Neuronal stem cell (in vitro differentiated cells): ENCODE measurements at regions not wholly inside any gene's neighbourhood (a gene's known extent, or its start where the extent isn't known, plus 50 kb on each side); places are given as distances from the start of the nearest gene placed in this dataset.
"Not testable (repeated sequence)": the region's sequence is repeated elsewhere in the genome, so short reads cannot be mapped to it uniquely, and the experiment has no call there.

Experiments used
- DNase-seq: peaks from one replicate; pipeline ENCODE4 v3.0.0-alpha.2; 2013; ENCODE audit warnings: low spot score
- H2AFZ ChIP-seq: one replicate; pipeline ENCODE4 v1.6.1; 2013; ENCODE audit warnings: mild to moderate bottlenecking, low read length, inconsistent platforms
- H2AK5ac ChIP-seq: 2 replicates; pipeline ENCODE4 v1.6.1; 2013; ENCODE audit warnings: low read depth, mild to moderate bottlenecking, inconsistent platforms, low read length, moderate library complexity, mixed read lengths
- H2BK120ac ChIP-seq: 2 replicates; pipeline ENCODE4 v1.6.1; 2013; ENCODE audit warnings: low read depth, mild to moderate bottlenecking, inconsistent platforms, low read length, moderate library complexity, mixed read lengths
- H2BK12ac ChIP-seq: one replicate; pipeline ENCODE4 v1.6.1; 2013; ENCODE audit warnings: low read length, inconsistent platforms
- H2BK15ac ChIP-seq: 2 replicates; pipeline ENCODE4 v1.6.1; 2013; ENCODE audit warnings: mild to moderate bottlenecking, low read length, inconsistent platforms, mixed read lengths
- H2BK5ac ChIP-seq: one replicate; pipeline ENCODE4 v1.6.1; 2013; ENCODE audit warnings: inconsistent platforms, mild to moderate bottlenecking, low read length, moderate library complexity
- H3K14ac ChIP-seq: one replicate; pipeline ENCODE4 v1.6.1; 2013; ENCODE audit warnings: low read length, inconsistent platforms
- H3K18ac ChIP-seq: 2 replicates; pipeline ENCODE4 v1.6.1; 2013; ENCODE audit warnings: low read length, inconsistent platforms
- H3K23ac ChIP-seq: 2 replicates; pipeline ENCODE4 v1.6.1; 2013; ENCODE audit warnings: low read depth, mild to moderate bottlenecking, mixed read lengths, low read length, inconsistent platforms; ENCODE audit not compliant: poor library complexity
- H3K27ac ChIP-seq: replicated peaks from 3 replicates; pipeline ENCODE4 v1.5.1; 2013; ENCODE audit warnings: low read length, inconsistent platforms
- H3K27me3 ChIP-seq, 3 experiments: 2 replicates each; pipeline ENCODE4 v1.6.1; 2013; ENCODE audit warnings: low read length in 3 of 3, mild to moderate bottlenecking in 2 of 3, inconsistent platforms in 1 of 3, low read depth in 1 of 3, mixed read lengths in 1 of 3, moderate library complexity in 1 of 3; ENCODE audit not compliant: control insufficient read depth in 3 of 3, insufficient read depth in 3 of 3
- H3K36me3 ChIP-seq, 2 donors: replicated peaks in 1 of 2; 2 replicates each; pipeline ENCODE4 v1.6.1; 2013; ENCODE audit warnings: low read length in 2 of 2; ENCODE audit not compliant: control insufficient read depth in 2 of 2, insufficient read depth in 2 of 2
- H3K4ac ChIP-seq: 2 replicates; pipeline ENCODE4 v1.6.1; 2013; ENCODE audit warnings: inconsistent platforms, mild to moderate bottlenecking, low read length, moderate library complexity
- H3K4me1 ChIP-seq, 2 donors: 1 replicate in 1 of 2; 2 replicates in 1 of 2; pipeline ENCODE4 v1.6.1; 2013; ENCODE audit warnings: low read length in 2 of 2, low read depth in 1 of 2; ENCODE audit not compliant: control insufficient read depth in 2 of 2, insufficient read depth in 1 of 2
- H3K4me2 ChIP-seq: one replicate; pipeline ENCODE4 v1.6.1; 2013; ENCODE audit warnings: mild to moderate bottlenecking, low read length, inconsistent platforms; ENCODE audit not compliant: insufficient read depth, poor library complexity, severe bottlenecking
- H3K4me3 ChIP-seq, 2 donors: 2 replicates each; pipeline ENCODE4 v1.5.1; 2013; ENCODE audit warnings: low read length in 2 of 2, mild to moderate bottlenecking in 2 of 2, inconsistent platforms in 1 of 2, moderate library complexity in 1 of 2
- H3K79me1 ChIP-seq: one replicate; pipeline ENCODE4 v1.6.1; 2013; ENCODE audit warnings: low read depth, mild to moderate bottlenecking, inconsistent platforms, low read length, moderate library complexity
- H3K9ac ChIP-seq: one replicate; pipeline ENCODE4 v1.6.1; 2013; ENCODE audit warnings: mild to moderate bottlenecking, low read depth, low read length, inconsistent platforms; ENCODE audit not compliant: poor library complexity
- H3K9me3 ChIP-seq, 2 donors: replicated peaks in 1 of 2; 2 replicates each; pipeline versions ENCODE3 to v1.6.1; 2013; ENCODE audit warnings: low read length in 2 of 2, mild to moderate bottlenecking in 2 of 2, inconsistent platforms in 1 of 2, low read depth in 1 of 2, mixed read lengths in 1 of 2, moderate library complexity in 1 of 2; ENCODE audit not compliant: control insufficient read depth in 2 of 2, insufficient read depth in 1 of 2
- H4K8ac ChIP-seq: one replicate; pipeline ENCODE4 v1.6.1; 2013; ENCODE audit warnings: low read depth, mild to moderate bottlenecking, inconsistent platforms, low read length, moderate library complexity
- H4K91ac ChIP-seq: one replicate; pipeline ENCODE4 v1.6.1; 2013; ENCODE audit warnings: low read length, low read depth, mild to moderate bottlenecking, inconsistent platforms; ENCODE audit not compliant: poor library complexity
- WGBS, 2 donors: extraction: QIAGEN DNeasy Blood & Tissue Kit; methylation state at CpG; one replicate each; pipeline ENCODE4 v1.1.7; 2013; ENCODE audit warnings: missing lambda C conversion rate in 2 of 2, mixed read lengths in 1 of 2; ENCODE audit not compliant: insufficient read length in 2 of 2, insufficient replicate concordance in 1 of 2; ENCODE audit errors: extremely low coverage in 2 of 2; 5-methylcytosine and 5-hydroxymethylcytosine counted together

- H2BK5ac ChIP-seq, H3K27ac ChIP-seq, H3K4me3 ChIP-seq, H4K91ac ChIP-seq, H3K4me1 ChIP-seq, H3K79me1 ChIP-seq, H2AFZ ChIP-seq, H2BK120ac ChIP-seq, H4K8ac ChIP-seq, H2BK15ac ChIP-seq, H2AK5ac ChIP-seq, H3K36me3 ChIP-seq, H3K9ac ChIP-seq, DNase-seq, H3K9me3 ChIP-seq, H3K14ac ChIP-seq, H3K18ac ChIP-seq, H3K4me2 ChIP-seq, H3K4ac ChIP-seq, H2BK12ac ChIP-seq, H3K23ac ChIP-seq, H3K27me3 ChIP-seq: not testable (repeated sequence)
- WGBS, 2 donors, result no CpG with 5 or more reads among the region's 5 CpGs
Observed at GRCh38 chr9:63344408-63344807, 1940.6 kb downstream of the FOXD4L5 start.

GRCh38 chr9:63342528-63342927 is 1942.5 kb downstream of the FOXD4L5 start:
- H2AK5ac ChIP-seq, H3K9ac ChIP-seq, H3K27me3 ChIP-seq, H3K36me3 ChIP-seq, H2AFZ ChIP-seq, H3K27ac ChIP-seq, H2BK12ac ChIP-seq, DNase-seq, H3K14ac ChIP-seq, H3K79me1 ChIP-seq, H3K18ac ChIP-seq, H3K4me3 ChIP-seq, H3K9me3 ChIP-seq, H2BK5ac ChIP-seq, H4K91ac ChIP-seq, H3K23ac ChIP-seq, H2BK15ac ChIP-seq, H3K4me2 ChIP-seq, H2BK120ac ChIP-seq, H3K4ac ChIP-seq, H4K8ac ChIP-seq, H3K4me1 ChIP-seq: not testable (repeated sequence)
- WGBS, 2 donors, result no CpG with 5 or more reads among the region's 4 CpGs

GRCh38 chr9:63337899-63338604 is 1947.0 kb downstream of the FOXD4L5 start:
- H2BK12ac ChIP-seq, H3K23ac ChIP-seq, H3K18ac ChIP-seq, H2BK15ac ChIP-seq, H3K4me1 ChIP-seq, H3K4me3 ChIP-seq, H3K14ac ChIP-seq, H3K79me1 ChIP-seq, H3K9ac ChIP-seq, H4K91ac ChIP-seq, H2BK5ac ChIP-seq, DNase-seq, H3K36me3 ChIP-seq, H3K9me3 ChIP-seq, H2AFZ ChIP-seq, H4K8ac ChIP-seq, H3K27me3 ChIP-seq, H2BK120ac ChIP-seq, H3K4me2 ChIP-seq, H3K27ac ChIP-seq, H3K4ac ChIP-seq, H2AK5ac ChIP-seq: not testable (repeated sequence)
- WGBS, 2 donors, result no CpG with 5 or more reads among the region's 6 CpGs

GRCh38 chr9:63335286-63335685 is 1949.7 kb downstream of the FOXD4L5 start:
- not testable (repeated sequence) for H3K4me3 ChIP-seq, H2BK120ac ChIP-seq, H3K4ac ChIP-seq, H3K14ac ChIP-seq, H3K27me3 ChIP-seq, H3K36me3 ChIP-seq, H2AK5ac ChIP-seq, H4K91ac ChIP-seq, H3K79me1 ChIP-seq, H4K8ac ChIP-seq, H3K4me2 ChIP-seq, DNase-seq, H3K18ac ChIP-seq, H2BK12ac ChIP-seq, H2BK15ac ChIP-seq, H3K23ac ChIP-seq, H2BK5ac ChIP-seq, H3K27ac ChIP-seq, H2AFZ ChIP-seq, H3K4me1 ChIP-seq, H3K9ac ChIP-seq, H3K9me3 ChIP-seq
- no CpG with 5 or more reads among the region's 3 CpGs for WGBS, 2 donors
